ENCODE measurements at regions not wholly inside any gene's neighbourhood (a gene's known extent, or its start where the extent isn't known, plus 50 kb on each side); places are given as distances from the start of the nearest gene placed in this dataset.

GRCh38 chr1:81157686-81158085 lies 643.0 kb upstream of the ADGRL2 start:
- peaks cover 19% of the 10 kb centered on the region; the same call in 1 of the 2 replicates for H3K4me1 ChIP-seq (ENCODE audit: insufficient read depth, low read length)
- H3K9me3 ChIP-seq (ENCODE audit: insufficient read depth, low read depth, low read length) = no peaks in the 10 kb centered on the region
- H3K27ac ChIP-seq (ENCODE audit: low read length) = no peak overlapping the region
- H3K4me3 ChIP-seq (ENCODE audit: low read length) = no peak overlapping the region
- no peaks in the 10 kb centered on the region for H3K27me3 ChIP-seq (ENCODE audit: insufficient read depth, low read length)
- H3K36me3 ChIP-seq (ENCODE audit: insufficient read depth, low read depth, low read length) = no peaks in the 10 kb centered on the region
- H3K9ac ChIP-seq (ENCODE audit: low read depth, low read length) = no peak overlapping the region

GRCh38 chr1:81156887-81157286 lies 643.8 kb upstream of the ADGRL2 start:
- Histone ChIP-seq H3K9me3 (ENCODE audit: insufficient read depth, low read depth, low read length) (no peaks in the 10 kb centered on the region), H3K36me3 (ENCODE audit: insufficient read depth, low read depth, low read length) (no peaks in the 10 kb centered on the region), H3K4me3 (ENCODE audit: low read length) (no peak overlapping the region), H3K4me1 (ENCODE audit: insufficient read depth, low read length) (peaks cover 19% of the 10 kb centered on the region; the same call in 1 of the 2 replicates), H3K9ac (ENCODE audit: low read depth, low read length) (no peak overlapping the region), H3K27ac (ENCODE audit: low read length) (no peak overlapping the region), H3K27me3 (ENCODE audit: insufficient read depth, low read length) (no peaks in the 10 kb centered on the region)

GRCh38 chr1:81155131-81155530 lies 645.6 kb upstream of the ADGRL2 start:
- Histone ChIP-seq H3K27me3 (ENCODE audit: insufficient read depth, low read length) (no peaks in the 10 kb centered on the region), H3K36me3 (ENCODE audit: insufficient read depth, low read depth, low read length) (no peaks in the 10 kb centered on the region), H3K9ac (ENCODE audit: low read depth, low read length) (no peak overlapping the region), H3K4me1 (ENCODE audit: insufficient read depth, low read length) (peaks cover 19% of the 10 kb centered on the region; the same call in 1 of the 2 replicates), H3K4me3 (ENCODE audit: low read length) (no peak overlapping the region), H3K9me3 (ENCODE audit: insufficient read depth, low read depth, low read length) (no peaks in the 10 kb centered on the region), H3K27ac (ENCODE audit: low read length) (no peak overlapping the region)

- no peaks in the 10 kb centered on the region for H3K36me3 ChIP-seq (ENCODE audit: insufficient read depth, low read depth, low read length)
- H3K9me3 ChIP-seq (ENCODE audit: insufficient read depth, low read depth, low read length) = no peaks in the 10 kb centered on the region
- no peak overlapping the region for H3K27ac ChIP-seq (ENCODE audit: low read length)
- no peaks in the 10 kb centered on the region for H3K27me3 ChIP-seq (ENCODE audit: insufficient read depth, low read length)
- peaks cover 4% of the 10 kb centered on the region; the same call in 1 of the 2 replicates for H3K4me1 ChIP-seq (ENCODE audit: insufficient read depth, low read length)
- H3K4me3 ChIP-seq (ENCODE audit: low read length) = no peak overlapping the region
- H3K9ac ChIP-seq (ENCODE audit: low read depth, low read length) = no peak overlapping the region
These were observed 649.5 kb upstream of the ADGRL2 start for GRCh38 chr1:81151206-81151605.

GRCh38 chr1:81149649-81150325 lies 650.9 kb upstream of the ADGRL2 start:
- no peak overlapping the region for H3K27ac ChIP-seq (ENCODE audit: low read length)
- H3K27me3 ChIP-seq (ENCODE audit: insufficient read depth, low read length) = no peaks in the 10 kb centered on the region
- H3K9ac ChIP-seq (ENCODE audit: low read depth, low read length) = no peak overlapping the region
- H3K36me3 ChIP-seq (ENCODE audit: insufficient read depth, low read depth, low read length) = no peaks in the 10 kb centered on the region
- H3K4me1 ChIP-seq (ENCODE audit: insufficient read depth, low read length) = no peaks in the 10 kb centered on the region
- no peak overlapping the region for H3K4me3 ChIP-seq (ENCODE audit: low read length)
- H3K9me3 ChIP-seq (ENCODE audit: insufficient read depth, low read depth, low read length) = no peaks in the 10 kb centered on the region

- H3K4me3 ChIP-seq (ENCODE audit: low read length) = no peak overlapping the region
- peaks cover 7% of the 10 kb centered on the region for H3K9me3 ChIP-seq (ENCODE audit: insufficient read depth, low read depth, low read length)
- no peak overlapping the region for H3K9ac ChIP-seq (ENCODE audit: low read depth, low read length)
- H3K27me3 ChIP-seq (ENCODE audit: insufficient read depth, low read length) = no peaks in the 10 kb centered on the region
- no peaks in the 10 kb centered on the region for H3K36me3 ChIP-seq (ENCODE audit: insufficient read depth, low read depth, low read length)
- no peak overlapping the region for H3K27ac ChIP-seq (ENCODE audit: low read length)
- peaks cover 21% of the 10 kb centered on the region; the same call in 1 of the 2 replicates for H3K4me1 ChIP-seq (ENCODE audit: insufficient read depth, low read length)
These were observed 656.4 kb upstream of the ADGRL2 start for GRCh38 chr1:81144240-81144825.

- H3K4me3 ChIP-seq (ENCODE audit: low read length) = no peak overlapping the region
- H3K36me3 ChIP-seq (ENCODE audit: insufficient read depth, low read depth, low read length) = no peaks in the 10 kb centered on the region
- H3K9ac ChIP-seq (ENCODE audit: low read depth, low read length) = no peak overlapping the region
- no peaks in the 10 kb centered on the region for H3K27me3 ChIP-seq (ENCODE audit: insufficient read depth, low read length)
- H3K9me3 ChIP-seq (ENCODE audit: insufficient read depth, low read depth, low read length) = peaks cover 7% of the 10 kb centered on the region
- peaks cover 21% of the 10 kb centered on the region; the same call in 1 of the 2 replicates for H3K4me1 ChIP-seq (ENCODE audit: insufficient read depth, low read length)
- no peak overlapping the region for H3K27ac ChIP-seq (ENCODE audit: low read length)
These were observed 658.5 kb upstream of the ADGRL2 start for GRCh38 chr1:81142099-81142826.

- Histone ChIP-seq H3K36me3 (ENCODE audit: insufficient read depth, low read depth, low read length) (no peaks in the 10 kb centered on the region), H3K9me3 (ENCODE audit: insufficient read depth, low read depth, low read length) (no peaks in the 10 kb centered on the region)
These were observed 665.2 kb upstream of the ADGRL2 start for GRCh38 chr1:81135524-81135923.

GRCh38 chr1:81129776-81130175 lies 671.0 kb upstream of the ADGRL2 start:
- Histone ChIP-seq H3K9ac (ENCODE audit: low read depth, low read length) (no peak overlapping the region), H3K9me3 (ENCODE audit: insufficient read depth, low read depth, low read length) (no peaks in the 10 kb centered on the region), H3K4me3 (ENCODE audit: low read length) (no peak overlapping the region), H3K36me3 (ENCODE audit: insufficient read depth, low read depth, low read length) (no peaks in the 10 kb centered on the region), H3K27me3 (ENCODE audit: insufficient read depth, low read length) (no peaks in the 10 kb centered on the region), H3K4me1 (ENCODE audit: insufficient read depth, low read length) (no peaks in the 10 kb centered on the region), H3K27ac (ENCODE audit: low read length) (no peak overlapping the region)

More at GRCh38 chr1:81135524-81135923, 665.2 kb upstream of the ADGRL2 start:
- no peak overlapping the region for H3K27ac ChIP-seq (ENCODE audit: low read length)
- no peak overlapping the region for H3K4me3 ChIP-seq (ENCODE audit: low read length)
- no peak overlapping the region for H3K9ac ChIP-seq (ENCODE audit: low read depth, low read length)
- H3K27me3 ChIP-seq (ENCODE audit: insufficient read depth, low read length) = no peaks in the 10 kb centered on the region
- no peaks in the 10 kb centered on the region for H3K4me1 ChIP-seq (ENCODE audit: insufficient read depth, low read length)

GRCh38 chr1:81129366-81129765 lies 671.4 kb upstream of the ADGRL2 start:
- Histone ChIP-seq H3K36me3 (ENCODE audit: insufficient read depth, low read depth, low read length) (no peaks in the 10 kb centered on the region), H3K4me1 (ENCODE audit: insufficient read depth, low read length) (no peaks in the 10 kb centered on the region)

GRCh38 chr1:81128079-81128478 lies 672.7 kb upstream of the ADGRL2 start:
- Histone ChIP-seq H3K4me3 (ENCODE audit: low read length) (no peak overlapping the region), H3K36me3 (ENCODE audit: insufficient read depth, low read depth, low read length) (no peaks in the 10 kb centered on the region), H3K27ac (ENCODE audit: low read length) (no peak overlapping the region), H3K9me3 (ENCODE audit: insufficient read depth, low read depth, low read length) (no peaks in the 10 kb centered on the region), H3K27me3 (ENCODE audit: insufficient read depth, low read length) (no peaks in the 10 kb centered on the region), H3K4me1 (ENCODE audit: insufficient read depth, low read length) (no peaks in the 10 kb centered on the region), H3K9ac (ENCODE audit: low read depth, low read length) (no peak overlapping the region)

More at GRCh38 chr1:81129366-81129765, 671.4 kb upstream of the ADGRL2 start:
- no peak overlapping the region for H3K9ac ChIP-seq (ENCODE audit: low read depth, low read length)
- H3K27ac ChIP-seq (ENCODE audit: low read length) = no peak overlapping the region
- H3K4me3 ChIP-seq (ENCODE audit: low read length) = no peak overlapping the region
- H3K27me3 ChIP-seq (ENCODE audit: insufficient read depth, low read length) = no peaks in the 10 kb centered on the region
- no peaks in the 10 kb centered on the region for H3K9me3 ChIP-seq (ENCODE audit: insufficient read depth, low read depth, low read length)

All from iPS-20b (cell line).